K562 (cell line): ENCODE measurements at regions not wholly inside any gene's neighbourhood (a gene's known extent, or its start where the extent isn't known, plus 50 kb on each side); places are given as distances from the start of the nearest gene placed in this dataset.

ENCODE experiments used
- ATAC-seq: fragments of 200-7000 bp; cut with Tn5 transposase; 3 replicates; pipeline ENCODE4 v1.9.1; 2020; ENCODE audit warnings: moderate library complexity
- BruUV-seq: library from RNA; stranded (reverse); fragments of 400-500 nt; replicated peaks from 2 replicates; lab custom pipeline; 2021; lab: Mats Ljungman, UMichigan
- CTCF ChIA-PET: fragments of 300-600 bp; formaldehyde crosslinking; extraction: SDS; loops from one replicate; lab custom pipeline; 2021; ENCODE audit warnings: low intra/inter-chr PET ratio; lab: Yijun Ruan, JAX
- POLR2A ChIA-PET: fragments of 300-600, 350-650 bp; sonication (Branson Sonifier 250); formaldehyde crosslinking; extraction: SDS; loops from one replicate; lab custom pipeline; 2021; ENCODE audit warnings: antibody characterized with exemption, inconsistent platforms; lab: Yijun Ruan, JAX
- DNase-seq, 4 experiments: peaks; one replicate each; pipeline versions ENCODE4 v3.0.0 to v3.0.0-alpha.2; 2011 to 2018; ENCODE audit warnings: low spot score in 3 of 4, mixed read lengths in 3 of 4; ENCODE audit errors: extremely low read depth in 1 of 4
- FAIRE-seq: peaks from 2 replicates; lab custom pipeline; 2011; peaks lifted over from hg19 to GRCh38; lab: Jason Lieb, UNC
- H2AFZ ChIP-seq: 2 replicates; pipeline ENCODE4 v1.6.0; 2011; ENCODE audit warnings: low read depth, low read length, control low read depth, inconsistent platforms
- H3K27ac ChIP-seq: fragments of 200-600 bp; 3 replicates; pipeline ENCODE4 v1.8.0; 2011; ENCODE audit warnings: low read depth, mild to moderate bottlenecking, control low read depth, inconsistent platforms, low read length, moderate library complexity, mixed read lengths; ENCODE audit errors: extremely low read depth
- H3K27me3 ChIP-seq, 2 experiments: fragments of 300-600 bp in 1 of 2; 2 replicates in 1 of 2; 3 replicates in 1 of 2; pipeline versions ENCODE4 v1.6.0 to v1.8.0; 2011; ENCODE audit warnings: inconsistent platforms in 2 of 2, low read length in 2 of 2, mild to moderate bottlenecking in 1 of 2, mixed read lengths in 1 of 2, moderate library complexity in 1 of 2; ENCODE audit not compliant: control insufficient read depth in 2 of 2, insufficient read depth in 2 of 2
- H3K36me3 ChIP-seq: fragments of 300-600 bp; 3 replicates; pipeline ENCODE4 v1.8.0; 2011; ENCODE audit warnings: mild to moderate bottlenecking, low read length, inconsistent platforms; ENCODE audit not compliant: control insufficient read depth, insufficient read depth
- H3K4me1 ChIP-seq, 2 experiments: fragments of 200-600 bp in 1 of 2; replicated peaks in 1 of 2; 2 replicates in 1 of 2; 3 replicates in 1 of 2; pipeline versions ENCODE4 v1.5.1 to v1.8.0; 2011; ENCODE audit warnings: inconsistent platforms in 2 of 2, low read length in 2 of 2, mild to moderate bottlenecking in 1 of 2, mixed read lengths in 1 of 2, moderate library complexity in 1 of 2; ENCODE audit not compliant: control insufficient read depth in 2 of 2, insufficient read depth in 2 of 2
- H3K4me2 ChIP-seq: 2 replicates; pipeline ENCODE4 v1.6.1; 2011; ENCODE audit warnings: low read length, control low read depth, inconsistent platforms, mixed read lengths; ENCODE audit not compliant: insufficient read depth
- H3K4me3 ChIP-seq: fragments of 200-600 bp; sonication (generic), shearing (Covaris generic); 2 replicates; pipeline ENCODE4 v1.5.1; 2016; ENCODE audit warnings: control low read depth, inconsistent platforms
- H3K79me2 ChIP-seq: fragments of 200-600 bp; 3 replicates; pipeline ENCODE4 v1.8.0; 2011; ENCODE audit warnings: low read length, inconsistent platforms; ENCODE audit not compliant: control insufficient read depth, insufficient read depth
- H3K9ac ChIP-seq, 2 experiments: 2 replicates each; pipeline versions ENCODE4 v1.6.0 to v1.6.1; 2011; ENCODE audit warnings: low read depth in 2 of 2, low read length in 2 of 2, control low read depth in 1 of 2, inconsistent platforms in 1 of 2, mild to moderate bottlenecking in 1 of 2, mixed read lengths in 1 of 2; ENCODE audit not compliant: insufficient read depth in 1 of 2
- H3K9me1 ChIP-seq: one replicate; pipeline ENCODE4 v1.6.0; 2011; ENCODE audit warnings: inconsistent platforms, mild to moderate bottlenecking, low read length, moderate library complexity; ENCODE audit not compliant: control insufficient read depth, insufficient read depth
- H3K9me3 ChIP-seq: replicated peaks from 2 replicates; pipeline ENCODE4 v1.5.1; 2011; ENCODE audit warnings: low read depth, low read length, inconsistent platforms; ENCODE audit not compliant: control insufficient read depth, insufficient read depth
- H4K20me1 ChIP-seq: replicated peaks from 2 replicates; pipeline ENCODE4 v1.6.1; 2011; ENCODE audit warnings: low read length, inconsistent platforms, mixed read lengths; ENCODE audit not compliant: control insufficient read depth, insufficient read depth
- BHLHE40 ChIP-seq: IDR thresholded peaks from 2 replicates; pipeline ENCODE4 v1.6.1; 2011; ENCODE audit warnings: low read length, improper control_type of control experiment
- CBX2 ChIP-seq: fragments of 200-600 bp; sonication (generic); IDR thresholded peaks from one replicate; pipeline ENCODE4 v1.6.1; 2012; ENCODE audit warnings: mild to moderate bottlenecking, low read length, inconsistent platforms; ENCODE audit not compliant: insufficient read depth, poor library complexity, severe bottlenecking
- FOXK1 ChIP-seq: sonication (generic); formaldehyde crosslinking; IDR thresholded peaks from 2 replicates; pipeline ENCODE4 v1.8.0; 2022; ENCODE audit warnings: missing genetic modification reagents, mild to moderate bottlenecking, borderline replicate concordance
- HDAC6 ChIP-seq: IDR thresholded peaks from 2 replicates; pipeline ENCODE4 v1.6.1; 2012; ENCODE audit warnings: low read depth, mild to moderate bottlenecking, control low read depth, inconsistent platforms, low read length, moderate library complexity
- HDAC8 ChIP-seq: fragments of 450-650 bp; IDR thresholded peaks from 2 replicates; pipeline ENCODE4 v1.6.1; 2016; ENCODE audit warnings: mild to moderate bottlenecking, missing genetic modification characterization, moderate library complexity, missing compliant biosample characterization
- KLF1 ChIP-seq: fragments of 450-650 bp; IDR thresholded peaks from 2 replicates; pipeline ENCODE4 v1.6.1; 2016; ENCODE audit warnings: missing genetic modification characterization, missing compliant biosample characterization
- NONO ChIP-seq, 2 experiments: fragments of 200-400 bp in 1 of 2; fragments of 450-650 bp in 1 of 2; formaldehyde crosslinking in 1 of 2; IDR thresholded peaks; 2 replicates each; pipeline ENCODE4 v1.6.1; 2017; ENCODE audit warnings: low read depth in 2 of 2, mild to moderate bottlenecking in 2 of 2, moderate library complexity in 2 of 2, low read length in 1 of 2
- NR4A1 ChIP-seq, 2 experiments: fragments of 250-450 bp in 1 of 2; fragments of 450-650 bp in 1 of 2; sonication (Bioruptor Pico) in 1 of 2; IDR thresholded peaks; 2 replicates each; pipeline versions ENCODE4 v1.4.0 to v1.6.1; 2016 to 2020; ENCODE audit warnings: mild to moderate bottlenecking in 2 of 2, missing compliant biosample characterization in 1 of 2, missing genetic modification characterization in 1 of 2, moderate library complexity in 1 of 2
- PYGO2 ChIP-seq: fragments of 450-650 bp; IDR thresholded peaks from 2 replicates; pipeline ENCODE4 v1.6.1; 2016; ENCODE audit warnings: mild to moderate bottlenecking, missing genetic modification characterization, moderate library complexity, missing compliant biosample characterization
- SRSF7 ChIP-seq: fragments of 200-400 bp; formaldehyde crosslinking; optimal IDR thresholded peaks from 2 replicates; pipeline ENCODE3; 2017; ENCODE audit warnings: mild to moderate bottlenecking, low read depth, low read length
- TAL1 ChIP-seq: fragments of 450-650 bp; IDR thresholded peaks from 2 replicates; pipeline ENCODE4 v1.6.1; 2016; ENCODE audit warnings: mild to moderate bottlenecking
- TRIM28 ChIP-seq: fragments of 450-650 bp; IDR thresholded peaks from 2 replicates; pipeline ENCODE4 v1.6.1; 2017
- WGBS: fragments of 100-300 bp; shearing (Covaris generic); methylation state at CpG from one replicate; pipeline ENCODE4 v1.1.6; 2016; ENCODE audit warnings: low coverage, mixed read lengths; ENCODE audit not compliant: insufficient coverage; ENCODE audit errors: missing lambda C conversion rate; 5-methylcytosine and 5-hydroxymethylcytosine counted together
- in situ Hi-C: fragments of 300-500 bp; cut with MboI; formaldehyde crosslinking; loops from 4 replicates; pipeline ENCODE4 v1.15.0; 2018; ENCODE audit warnings: inconsistent platforms, mixed read lengths
- intact Hi-C: fragments of 100-400 bp; cut with micrococcal nuclease; formaldehyde crosslinking; loops from 2 replicates; pipeline ENCODE4 v1.14.2; 2022
- TF ChIP-seq, protein P1 (sequence below): sonication (generic); formaldehyde crosslinking; IDR thresholded peaks from 2 replicates; pipeline ENCODE4 v1.8.0; 2022; ENCODE audit warnings: missing genetic modification reagents, mild to moderate bottlenecking, moderate library complexity, borderline replicate concordance

GRCh38 chr16:64808474-64808873 is 313.4 kb downstream of the CDH11 start:
- in situ Hi-C loops, result no loop called here
- ChIA-PET POLR2A (no interaction called here), CTCF (no interaction called here)
- Histone ChIP-seq H3K4me2 (no peak overlapping the region), H3K9ac (no peak overlapping the region), H3K9me3 (no peaks in the 10 kb centered on the region), H4K20me1 (no peaks in the 10 kb centered on the region), H2AFZ (no peak overlapping the region), H3K27ac (no peak overlapping the region), H3K79me2 (no peaks in the 10 kb centered on the region), H3K9me1 (no peaks in the 10 kb centered on the region), H3K36me3 (no peaks in the 10 kb centered on the region), H3K27me3 (no peaks in the 10 kb centered on the region), H3K4me3 (no peak overlapping the region), H3K4me1 (no peaks in the 10 kb centered on the region)
- no peak for FAIRE-seq
- ATAC-seq, result no peak
- BruUV-seq, result no TSS peak
- intact Hi-C loops, result no loop called here
- no peak for DNase-seq
- no peak for TF ChIP-seq PYGO2 (tag)
- no peak for TF ChIP-seq BHLHE40
- no peak for TF ChIP-seq HDAC6
- no peak for TF ChIP-seq KLF1 (tag)
- no peak for TF ChIP-seq TRIM28
- TF ChIP-seq CBX2, result no peak
- no peak for TF ChIP-seq FOXK1
- no peak for TF ChIP-seq NONO (IDR thresholded peaks at IDR 0.05; ENCODE audit: low read depth in 2 of 2, low read length in 1 of 2)
- TF ChIP-seq TAL1, result no peak
- TF ChIP-seq SRSF7, result no peak
- TF ChIP-seq, protein P1, sequence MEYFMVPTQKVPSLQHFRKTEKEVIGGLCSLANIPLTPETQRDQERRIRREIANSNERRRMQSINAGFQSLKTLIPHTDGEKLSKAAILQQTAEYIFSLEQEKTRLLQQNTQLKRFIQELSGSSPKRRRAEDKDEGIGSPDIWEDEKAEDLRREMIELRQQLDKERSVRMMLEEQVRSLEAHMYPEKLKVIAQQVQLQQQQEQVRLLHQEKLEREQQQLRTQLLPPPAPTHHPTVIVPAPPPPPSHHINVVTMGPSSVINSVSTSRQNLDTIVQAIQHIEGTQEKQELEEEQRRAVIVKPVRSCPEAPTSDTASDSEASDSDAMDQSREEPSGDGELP (CRISPR knock-in tag), result no peak
- no peak for TF ChIP-seq HDAC8
- no peak for TF ChIP-seq NR4A1 (CRISPR knock-in tag; IDR thresholded peaks at IDR 0.05)
- TF ChIP-seq NR4A1 (tag; IDR thresholded peaks at IDR 0.05), result no peak
- WGBS, result 0% methylated on average over 4 of the region's 4 CpGs
